ENCODE measurements at regions not wholly inside any gene's neighbourhood (a gene's known extent, or its start where the extent isn't known, plus 50 kb on each side); places are given as distances from the start of the nearest gene placed in this dataset.

GRCh38 chr6:90868656-90869055, 281.8 kb upstream of the MAP3K7 start:
- no peak for DNase-seq (ENCODE audit: low spot score)

GRCh38 chr6:90868256-90868655, 281.4 kb upstream of the MAP3K7 start:
- no peak for DNase-seq (ENCODE audit: low spot score)

DNA sequence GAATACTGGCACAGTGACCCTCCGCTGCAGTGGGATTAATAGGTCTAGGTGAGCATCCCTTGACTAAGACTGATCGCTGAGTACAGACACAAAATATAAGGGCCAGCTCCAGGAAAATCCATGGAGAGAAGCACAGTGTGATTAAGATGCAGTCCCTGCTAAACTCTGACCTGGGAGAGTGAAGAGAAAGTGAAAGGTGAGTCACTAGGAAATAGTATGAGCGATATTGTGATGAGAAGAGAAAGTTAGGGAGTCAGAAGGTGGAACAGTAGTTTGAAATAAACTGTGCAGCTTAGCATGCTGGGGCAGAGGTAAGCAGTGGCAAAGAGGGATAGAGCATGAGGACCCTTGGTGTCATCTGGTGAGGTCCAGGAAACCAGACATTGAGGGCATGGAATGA, 278.6 kb upstream of the MAP3K7 start:
- no peak for DNase-seq (ENCODE audit: low spot score)

- DNase-seq (ENCODE audit: low spot score): no peak
These were observed 276.2 kb upstream of the MAP3K7 start for GRCh38 chr6:90863043-90863442.

GRCh38 chr6:90860822-90861601, 274.1 kb upstream of the MAP3K7 start:
- no peak for DNase-seq (ENCODE audit: low spot score)

DNA sequence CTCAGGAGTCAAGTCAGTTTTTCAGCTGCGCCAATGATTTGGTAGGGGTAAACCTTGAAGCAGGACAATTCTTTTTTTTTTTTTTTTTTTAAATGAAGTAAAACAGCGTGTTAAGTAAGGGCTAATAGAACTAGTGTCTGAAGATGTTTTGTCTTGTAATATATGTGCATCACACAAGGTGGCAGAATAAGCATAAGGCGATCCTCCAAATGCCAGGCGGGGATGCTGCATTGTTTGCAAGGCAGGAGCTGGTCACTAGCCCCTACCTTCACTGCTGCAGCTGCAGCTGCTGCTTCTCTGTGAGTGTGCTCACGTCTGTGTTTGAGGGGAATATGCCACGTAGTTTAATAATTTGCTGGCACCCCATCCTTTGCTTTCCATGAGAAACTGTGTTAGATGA, 272.7 kb upstream of the MAP3K7 start:
- no peak for DNase-seq (ENCODE audit: low spot score)

DNA sequence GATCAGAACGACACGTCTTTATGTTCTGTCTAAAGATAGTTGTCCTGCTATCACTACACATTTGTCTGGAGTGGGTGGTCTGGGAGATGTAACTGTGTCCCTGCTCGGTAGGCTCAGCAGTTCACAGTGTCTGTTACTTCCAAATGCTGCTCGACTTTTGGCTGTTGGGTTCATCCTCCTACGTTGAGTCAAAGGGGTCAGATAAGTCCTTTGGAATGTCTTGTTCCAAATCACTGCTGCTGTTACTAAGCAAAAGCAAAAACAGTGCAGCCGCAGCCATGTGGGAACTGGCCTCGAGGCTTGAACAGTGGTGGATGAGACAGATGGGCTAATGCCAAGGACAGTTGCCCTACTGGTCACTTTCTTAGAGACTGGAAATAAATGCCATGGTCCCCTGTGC, 272.2 kb upstream of the MAP3K7 start:
- no peak for DNase-seq (ENCODE audit: low spot score)

- DNase-seq (ENCODE audit: low spot score): no peak
These were observed 262.8 kb upstream of the MAP3K7 start for GRCh38 chr6:90849686-90850085.

DNA sequence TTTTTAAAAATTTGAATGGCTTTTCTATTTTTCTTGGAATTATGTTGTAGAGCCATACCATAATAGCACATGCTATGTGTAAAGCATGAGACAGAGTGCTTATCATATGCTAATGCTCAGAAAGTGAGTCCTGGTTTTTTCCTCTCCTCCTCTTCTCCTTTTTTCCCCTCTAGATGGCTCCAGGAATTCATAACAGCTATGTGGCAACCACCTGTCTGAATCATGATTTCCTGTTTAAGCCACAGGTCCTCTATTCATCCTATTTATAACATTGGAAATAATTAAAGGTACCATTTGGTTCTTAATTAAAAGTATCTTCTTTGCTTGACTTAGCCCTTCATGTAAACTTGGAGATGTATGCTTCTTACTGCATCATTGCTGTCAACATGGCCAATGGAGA, 260.0 kb upstream of the MAP3K7 start:
- no peak for DNase-seq (ENCODE audit: low spot score)

GRCh38 chr6:90835596-90836212, 248.8 kb upstream of the MAP3K7 start:
- no peak for DNase-seq (ENCODE audit: low spot score)

DNA sequence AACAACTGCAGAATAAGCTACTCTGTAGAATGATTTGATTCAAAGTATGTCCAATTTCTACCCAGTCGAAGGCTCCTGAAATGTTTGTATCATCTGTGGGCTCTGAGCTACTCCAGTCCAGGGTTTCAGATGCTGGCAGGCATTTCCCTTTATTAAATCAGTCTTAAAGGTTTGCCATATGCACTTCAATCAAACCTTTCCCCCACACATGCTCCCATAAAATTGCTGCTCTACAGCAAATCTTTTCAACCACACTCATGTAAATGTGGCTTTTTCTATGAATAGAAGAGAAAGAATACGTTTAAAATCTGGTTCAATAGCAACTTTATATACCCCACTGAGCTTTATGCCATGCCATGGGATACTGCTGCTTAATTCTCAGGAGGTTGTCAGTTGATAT, 242.4 kb upstream of the MAP3K7 start:
- DNase-seq (ENCODE audit: low spot score): no peak

DNA sequence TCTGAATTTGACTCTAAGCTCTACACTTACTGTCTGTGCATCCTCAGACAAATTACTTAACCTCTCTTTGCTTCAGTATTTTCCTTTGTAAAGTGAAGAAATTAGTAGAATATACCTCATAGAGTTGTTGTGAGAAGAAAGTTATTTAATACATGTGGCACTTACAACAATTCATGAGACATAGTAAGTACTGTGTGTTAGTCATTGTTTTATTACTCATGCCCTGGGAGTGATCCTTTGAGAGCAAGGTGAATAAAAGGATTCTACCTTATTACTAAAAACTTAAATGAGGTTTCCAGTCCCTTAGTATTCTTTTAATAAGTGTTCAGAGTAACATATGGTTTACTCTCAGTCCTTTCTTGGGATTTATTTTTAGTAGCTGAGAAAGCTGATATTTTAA, 233.6 kb upstream of the MAP3K7 start:
- DNase-seq (ENCODE audit: low spot score): no peak

GRCh38 chr6:90819483-90819882, 232.6 kb upstream of the MAP3K7 start:
- no peak for DNase-seq (ENCODE audit: low spot score)

DNA sequence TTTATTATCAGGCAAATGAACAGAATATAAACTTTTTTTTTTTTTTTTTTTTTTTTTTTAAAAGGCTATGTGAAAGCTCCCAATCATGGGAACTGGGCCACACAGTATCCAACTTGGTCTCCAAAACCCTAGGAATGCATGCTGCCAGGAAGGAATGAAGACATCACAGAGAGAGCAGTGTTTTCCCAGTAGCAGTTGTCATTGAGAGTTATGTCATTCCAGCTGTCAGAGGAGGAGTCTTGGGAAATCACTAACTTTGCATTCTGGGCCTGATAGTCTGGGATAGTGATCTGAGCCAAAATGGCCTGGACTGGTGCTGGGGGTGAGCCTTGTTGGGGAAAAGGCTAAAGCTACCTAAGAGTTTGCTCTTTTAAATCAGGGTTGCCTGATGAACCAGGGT, 231.3 kb upstream of the MAP3K7 start:
- no peak for DNase-seq (ENCODE audit: low spot score)

DNA sequence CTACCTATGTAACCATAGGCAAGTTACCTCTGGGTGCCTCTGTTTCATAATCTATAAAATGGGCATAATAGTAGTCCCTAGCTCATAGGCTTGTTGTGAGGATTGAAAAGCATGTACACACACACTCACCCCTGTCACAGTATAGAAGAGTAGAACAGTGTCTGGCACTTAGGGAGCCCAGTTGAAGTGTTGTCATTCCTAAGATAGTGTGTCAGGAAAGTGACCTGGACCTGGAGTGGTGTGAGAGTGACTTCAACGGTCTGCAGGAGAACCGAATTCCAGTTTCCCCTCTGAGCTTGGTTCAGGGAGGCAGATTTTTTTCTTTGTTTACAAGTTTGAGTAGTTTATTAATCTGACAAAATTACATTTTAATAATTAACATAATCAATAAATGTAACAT, 229.9 kb upstream of the MAP3K7 start:
- no peak for DNase-seq (ENCODE audit: low spot score)

DNA sequence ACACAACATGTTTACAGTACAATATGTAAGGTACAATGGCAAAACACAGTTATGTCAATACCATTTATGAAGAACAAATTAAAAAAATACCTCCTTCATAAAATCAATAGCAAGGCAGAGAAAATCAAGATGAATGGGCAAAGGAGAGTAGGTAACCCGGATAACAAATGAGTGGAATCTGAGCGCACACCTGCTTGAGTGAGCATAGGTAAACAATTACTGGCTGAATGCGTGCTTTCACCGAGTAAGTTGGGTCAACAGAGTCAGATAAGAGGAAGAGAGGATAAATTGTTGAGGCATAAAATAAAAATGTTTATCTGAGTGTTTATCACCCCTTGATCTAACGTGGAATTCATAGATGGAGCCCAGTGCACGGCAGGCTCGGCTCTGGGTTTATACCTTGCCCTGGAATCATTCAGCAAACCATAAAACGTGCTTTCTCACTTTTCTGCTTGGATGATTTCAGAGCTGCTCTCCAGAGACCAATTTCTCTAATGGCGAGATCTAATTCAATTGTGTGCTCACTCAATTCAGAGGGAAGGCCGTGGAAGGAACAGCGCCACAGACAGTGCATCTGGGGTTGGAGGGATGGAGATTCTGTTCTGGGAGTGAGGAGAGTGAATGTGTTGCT, 224.8 kb upstream of the MAP3K7 start:
- no peak for DNase-seq (ENCODE audit: low spot score)

GRCh38 chr6:90809035-90809434, 222.2 kb upstream of the MAP3K7 start:
- no peak for DNase-seq (ENCODE audit: low spot score)

DNA sequence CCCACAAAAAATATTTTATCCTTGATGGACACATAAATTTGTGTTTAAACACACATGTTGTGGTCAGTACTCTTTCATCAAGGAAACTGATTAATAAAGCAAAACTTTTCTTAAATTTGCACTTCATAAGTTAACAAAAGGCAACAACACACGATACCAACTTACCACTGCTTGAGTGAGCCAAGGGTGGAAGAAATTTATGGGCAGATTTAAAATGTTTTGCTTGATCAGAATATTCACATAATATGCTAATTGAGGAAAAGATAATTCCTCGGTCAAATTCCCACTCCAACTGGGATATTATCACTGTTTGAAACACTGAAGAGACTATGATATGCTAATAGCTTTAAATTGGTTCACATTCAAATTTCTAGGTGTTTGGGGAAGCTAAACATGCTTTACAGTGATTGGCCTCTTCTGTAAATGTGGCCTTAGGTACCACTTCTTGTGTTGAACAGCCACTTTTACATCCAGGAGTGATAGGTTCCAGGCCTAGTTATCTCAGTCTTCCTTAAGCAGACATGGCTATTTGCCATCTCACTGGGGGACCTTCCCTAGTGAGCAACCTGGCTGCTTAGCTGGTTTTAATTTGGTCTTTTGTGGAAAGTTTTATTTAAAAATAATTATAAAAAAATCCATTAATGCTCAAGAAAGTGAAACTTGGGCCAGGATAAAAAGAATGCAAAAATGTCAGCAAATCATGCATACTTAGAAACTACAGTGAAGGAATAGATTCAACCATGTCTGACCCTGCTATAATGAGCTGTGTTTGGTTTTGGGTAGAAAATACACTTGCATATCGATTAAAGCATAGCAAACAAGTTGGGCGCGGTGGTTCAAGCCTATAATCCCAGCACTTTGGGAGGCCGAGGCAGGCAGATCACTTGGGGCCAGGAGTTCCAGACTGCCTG, 221.2 kb upstream of the MAP3K7 start:
- no peak for DNase-seq (ENCODE audit: low spot score)

DNA sequence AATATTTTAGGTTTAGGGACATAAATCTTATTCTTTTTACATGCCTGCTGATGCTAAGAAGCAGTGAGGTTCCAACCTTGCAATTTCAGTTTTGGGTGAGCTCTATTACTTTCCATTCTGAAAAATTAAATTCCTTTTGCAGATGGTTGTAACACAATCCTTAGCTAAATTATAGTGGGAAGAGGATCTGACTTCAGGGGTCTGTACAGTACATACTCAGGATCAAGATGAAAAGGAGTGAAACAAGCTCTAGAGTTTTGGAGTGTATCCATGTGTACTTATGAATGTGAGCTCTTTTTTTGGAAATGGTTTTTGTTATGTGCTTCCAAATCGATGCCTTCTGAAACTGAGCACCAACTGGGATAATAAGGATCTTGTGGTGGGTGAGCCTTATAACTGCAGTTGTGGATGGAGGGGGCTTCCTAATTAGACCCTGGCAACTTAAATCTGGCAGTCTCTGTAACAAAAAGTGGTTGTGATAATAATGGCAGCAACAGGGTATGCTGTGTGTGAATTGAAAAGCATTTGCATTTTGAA, 218.8 kb upstream of the MAP3K7 start:
- no peak for DNase-seq (ENCODE audit: low spot score)

GRCh38 chr6:90803956-90804355, 217.1 kb upstream of the MAP3K7 start:
- no peak for DNase-seq (ENCODE audit: low spot score)

- no peak for DNase-seq (ENCODE audit: low spot score)
These were observed 208.2 kb upstream of the MAP3K7 start for GRCh38 chr6:90795078-90795477.

DNA sequence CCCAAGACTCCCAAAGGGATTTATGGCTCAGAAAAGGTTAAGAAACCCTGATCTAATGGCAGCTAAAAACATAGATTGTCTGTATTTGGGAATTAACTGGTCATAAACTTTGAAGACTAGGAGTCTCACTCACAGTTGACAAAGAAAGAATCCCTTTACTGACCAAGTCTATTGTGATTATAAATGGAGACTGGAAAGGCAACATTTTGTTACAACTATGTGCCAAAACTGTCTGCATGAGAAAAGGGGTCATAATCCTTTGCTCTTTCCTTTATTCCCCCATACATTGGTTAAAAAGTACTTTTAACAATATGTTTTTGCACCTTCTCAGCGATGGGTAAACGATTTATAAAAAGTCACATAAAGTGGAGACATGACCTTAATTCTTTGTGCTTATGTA, 206.9 kb upstream of the MAP3K7 start:
- no peak for DNase-seq (ENCODE audit: low spot score)
